GM12872 (cell line): ENCODE measurements at regions not wholly inside any gene's neighbourhood (a gene's known extent, or its start where the extent isn't known, plus 50 kb on each side); places are given as distances from the start of the nearest gene placed in this dataset.
A peak's percentile ranks its signal among the peaks of the same experiment; 100 is the strongest.

ENCODE experiments used
- TF ChIP-seq, protein P1 (sequence below): IDR thresholded peaks from 3 replicates; pipeline ENCODE4 v1.5.1; 2011; ENCODE audit warnings: low read depth, mild to moderate bottlenecking, low read length, moderate library complexity; ENCODE audit not compliant: insufficient read depth

DNA sequence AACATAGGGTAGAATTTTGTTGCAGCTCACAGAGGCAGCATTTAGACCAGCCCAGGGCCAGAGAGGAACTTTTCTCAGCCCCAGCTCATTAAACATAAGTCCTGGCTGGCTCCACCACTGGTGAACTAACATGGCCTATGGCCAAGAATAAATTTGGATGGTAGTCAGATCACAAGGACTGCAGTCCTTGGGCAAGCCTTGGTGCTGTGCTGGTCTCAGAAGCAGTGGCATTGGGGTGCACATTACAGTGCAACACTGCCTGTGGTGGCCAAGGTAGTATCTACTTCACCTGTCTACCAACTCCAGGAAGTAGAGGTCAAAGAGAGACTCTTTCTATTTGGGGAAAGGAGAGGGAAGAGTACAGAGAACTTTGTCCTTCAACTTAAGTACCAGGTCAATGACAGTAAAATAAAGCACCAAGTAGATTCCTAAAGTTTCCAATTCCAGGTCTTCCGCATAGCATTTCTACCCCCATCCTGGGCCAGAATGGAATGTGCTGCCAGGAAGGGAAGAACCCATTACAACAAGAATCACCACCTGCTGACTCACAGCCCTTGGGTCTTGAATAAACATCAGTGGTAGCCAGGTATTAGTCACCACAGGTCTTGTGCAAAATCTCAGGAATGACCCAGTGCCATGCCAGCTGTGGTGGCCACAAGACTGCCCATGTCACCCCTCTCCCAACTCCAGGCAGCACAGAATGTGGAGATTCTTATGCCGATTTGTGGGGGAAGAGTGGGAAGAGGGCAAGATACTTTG lies 155.4 kb upstream of the FSIP2 start:
- TF ChIP-seq, protein P1, sequence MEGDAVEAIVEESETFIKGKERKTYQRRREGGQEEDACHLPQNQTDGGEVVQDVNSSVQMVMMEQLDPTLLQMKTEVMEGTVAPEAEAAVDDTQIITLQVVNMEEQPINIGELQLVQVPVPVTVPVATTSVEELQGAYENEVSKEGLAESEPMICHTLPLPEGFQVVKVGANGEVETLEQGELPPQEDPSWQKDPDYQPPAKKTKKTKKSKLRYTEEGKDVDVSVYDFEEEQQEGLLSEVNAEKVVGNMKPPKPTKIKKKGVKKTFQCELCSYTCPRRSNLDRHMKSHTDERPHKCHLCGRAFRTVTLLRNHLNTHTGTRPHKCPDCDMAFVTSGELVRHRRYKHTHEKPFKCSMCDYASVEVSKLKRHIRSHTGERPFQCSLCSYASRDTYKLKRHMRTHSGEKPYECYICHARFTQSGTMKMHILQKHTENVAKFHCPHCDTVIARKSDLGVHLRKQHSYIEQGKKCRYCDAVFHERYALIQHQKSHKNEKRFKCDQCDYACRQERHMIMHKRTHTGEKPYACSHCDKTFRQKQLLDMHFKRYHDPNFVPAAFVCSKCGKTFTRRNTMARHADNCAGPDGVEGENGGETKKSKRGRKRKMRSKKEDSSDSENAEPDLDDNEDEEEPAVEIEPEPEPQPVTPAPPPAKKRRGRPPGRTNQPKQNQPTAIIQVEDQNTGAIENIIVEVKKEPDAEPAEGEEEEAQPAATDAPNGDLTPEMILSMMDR, result no peak

DNA sequence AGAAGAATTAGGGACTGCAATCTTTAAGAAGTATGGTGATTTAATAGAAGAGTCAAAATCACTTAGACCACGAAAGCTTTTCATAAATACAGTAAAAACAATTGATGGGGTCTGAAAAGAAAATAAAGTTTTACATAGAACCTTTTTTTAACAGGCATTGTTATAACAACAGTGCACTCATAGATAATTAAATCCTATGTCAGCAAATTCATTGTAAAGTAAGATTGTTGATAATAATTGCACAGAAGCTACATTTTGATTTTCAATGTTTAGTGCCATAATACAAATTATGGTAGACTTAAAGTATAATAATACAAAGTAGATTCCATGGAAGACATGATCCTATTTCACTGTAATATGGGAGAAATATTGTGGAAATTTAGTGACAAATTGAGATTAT lies 130.7 kb upstream of the FSIP2 start:
- TF ChIP-seq, protein P1, result no peak

DNA sequence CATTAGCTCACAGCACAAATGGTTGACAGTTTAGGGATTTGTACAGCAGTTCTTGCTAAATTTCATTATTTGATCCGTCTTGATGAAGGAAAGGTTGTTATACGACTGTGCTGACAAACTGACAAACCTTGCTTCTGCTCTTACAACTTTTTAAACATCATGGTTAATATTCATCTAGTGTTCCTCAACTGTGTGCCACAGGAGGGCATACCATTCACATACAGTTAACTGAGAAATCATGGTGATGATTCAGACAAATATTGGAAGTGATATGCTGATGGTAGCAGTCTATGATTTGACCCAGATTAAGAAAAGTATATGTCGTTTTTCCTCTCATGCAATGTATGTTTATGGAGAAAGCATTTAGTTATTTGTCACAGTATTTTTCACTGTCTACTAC lies 129.8 kb upstream of the FSIP2 start:
- TF ChIP-seq, protein P1, result no peak

DNA sequence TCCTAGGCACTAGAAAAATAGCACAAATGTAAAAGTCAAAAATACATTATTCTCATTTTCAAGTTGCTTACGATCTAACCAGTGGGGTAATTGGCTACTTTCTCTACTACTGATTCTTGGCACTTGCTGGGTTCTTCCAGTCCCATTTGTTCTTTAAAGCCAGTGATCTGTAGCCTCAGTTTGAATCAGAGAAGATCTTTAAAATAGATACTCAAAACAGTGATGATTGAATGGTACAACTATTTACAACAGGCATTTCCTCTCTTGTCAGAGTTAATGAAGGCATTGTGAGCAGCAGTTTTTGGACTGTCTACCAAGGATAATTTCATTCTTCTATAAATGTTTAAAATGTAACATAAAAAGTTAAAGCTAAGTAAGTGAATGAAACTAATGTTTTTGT lies 128.3 kb upstream of the FSIP2 start:
- TF ChIP-seq, protein P1, result no peak

DNA sequence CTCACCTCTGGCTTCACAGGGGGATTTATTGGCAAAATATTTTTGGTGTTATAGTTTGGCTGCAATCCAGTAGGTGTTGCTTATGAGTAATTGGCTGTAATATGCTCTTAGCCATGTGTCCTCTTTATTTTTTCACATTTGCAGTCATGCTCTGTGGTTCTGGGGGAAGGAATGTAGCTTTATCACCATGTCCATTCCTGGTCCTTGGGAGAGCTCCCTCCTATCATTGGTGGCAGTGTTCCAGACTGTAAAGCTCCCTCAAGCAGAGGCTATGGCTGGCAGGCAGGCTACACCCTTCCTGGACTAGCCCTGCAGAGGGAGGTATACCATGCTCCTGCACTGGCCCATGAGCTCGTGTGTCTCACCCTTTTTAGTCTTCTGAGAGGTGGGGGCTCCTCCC lies 120.0 kb upstream of the FSIP2 start:
- TF ChIP-seq, protein P1, result no peak

DNA sequence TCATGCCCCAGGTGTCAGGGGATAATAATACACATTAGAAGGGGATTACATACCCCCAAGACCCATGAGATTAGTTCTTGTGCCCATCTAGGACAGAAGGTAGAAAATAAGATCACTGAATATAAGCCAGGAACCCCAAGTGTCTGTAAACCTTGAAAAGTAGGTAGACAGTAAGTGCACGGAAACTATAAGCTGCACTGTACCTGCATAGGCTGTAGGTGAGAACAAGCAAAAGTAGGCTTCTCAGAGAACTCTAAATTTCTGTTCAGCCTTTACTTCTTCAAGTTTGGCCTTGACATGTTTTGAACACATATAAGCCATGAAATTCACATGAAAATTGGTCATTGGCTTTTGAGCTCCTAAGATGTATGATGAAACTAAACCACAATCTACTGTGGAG lies 113.0 kb upstream of the FSIP2 start:
- TF ChIP-seq, protein P1, result no peak

DNA sequence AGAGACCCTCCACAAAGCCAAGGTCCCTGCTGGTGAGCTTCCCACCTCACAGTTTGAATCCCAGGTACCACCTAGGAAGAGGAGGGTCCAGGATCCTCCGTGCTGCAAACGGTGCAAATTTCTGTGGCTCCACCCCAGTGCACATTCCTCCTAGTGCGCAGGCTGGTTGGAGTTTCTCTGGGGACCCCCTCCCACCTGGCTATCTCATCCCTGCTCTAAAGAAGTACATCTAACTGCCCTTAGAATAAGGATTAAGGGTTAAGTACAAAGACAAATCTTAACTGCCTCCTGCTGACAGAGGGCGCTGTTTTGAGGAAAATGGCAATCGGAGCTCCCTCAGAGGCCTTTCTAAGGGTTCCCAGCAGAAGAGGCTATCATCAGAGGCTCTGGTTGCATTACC lies 109.6 kb upstream of the FSIP2 start:
- TF ChIP-seq, protein P1, result peak; percentile 48; the same call in 2 of the 3 replicates
